ENCODE measurements at regions not wholly inside any gene's neighbourhood (a gene's known extent, or its start where the extent isn't known, plus 50 kb on each side); places are given as distances from the start of the nearest gene placed in this dataset.

- no peak for DNase-seq (ENCODE audit: low read depth)
Measured at GRCh38 chr9:38227656-38228055, 158.6 kb upstream of the SHB start.

GRCh38 chr9:38227061-38227540, 158.1 kb upstream of the SHB start:
- DNase-seq (ENCODE audit: low read depth) = peak; percentile 66

GRCh38 chr9:38226491-38226951, 157.5 kb upstream of the SHB start:
- no peak for DNase-seq (ENCODE audit: low read depth)

- no peak for DNase-seq (ENCODE audit: low read depth)
Measured at GRCh38 chr9:38224941-38225340, 155.9 kb upstream of the SHB start.

- no peak for DNase-seq (ENCODE audit: low read depth)
Measured at GRCh38 chr9:38216572-38216971, 147.5 kb upstream of the SHB start.

- DNase-seq (ENCODE audit: low read depth) = no peak
Measured at GRCh38 chr9:38215465-38215864, 146.4 kb upstream of the SHB start.

- DNase-seq (ENCODE audit: low read depth) = no peak
Measured at GRCh38 chr9:38214432-38214831, 145.4 kb upstream of the SHB start.

- DNase-seq (ENCODE audit: low read depth) = no peak
Measured at GRCh38 chr9:38213631-38214299, 144.7 kb upstream of the SHB start.

- DNase-seq (ENCODE audit: low read depth) = no peak
Measured at GRCh38 chr9:38212016-38212415, 143.0 kb upstream of the SHB start.

GRCh38 chr9:38211002-38211401, 142.0 kb upstream of the SHB start:
- no peak for DNase-seq (ENCODE audit: low read depth)

GRCh38 chr9:38208206-38208901, 139.3 kb upstream of the SHB start:
- no peak for DNase-seq (ENCODE audit: low read depth)

GRCh38 chr9:38207247-38207778, 138.3 kb upstream of the SHB start:
- no peak for DNase-seq (ENCODE audit: low read depth)

- DNase-seq (ENCODE audit: low read depth) = no peak
Measured at GRCh38 chr9:38205279-38205678, 136.3 kb upstream of the SHB start.

- DNase-seq (ENCODE audit: low read depth) = no peak
Measured at GRCh38 chr9:38202336-38202938, 133.4 kb upstream of the SHB start.

GRCh38 chr9:38201844-38202243, 132.8 kb upstream of the SHB start:
- DNase-seq (ENCODE audit: low read depth) = no peak

GRCh38 chr9:38200431-38200830, 131.4 kb upstream of the SHB start:
- no peak for DNase-seq (ENCODE audit: low read depth)

GRCh38 chr9:38198140-38198539, 129.1 kb upstream of the SHB start:
- no peak for DNase-seq (ENCODE audit: low read depth)

- DNase-seq (ENCODE audit: low read depth) = no peak
Measured at GRCh38 chr9:38196714-38197113, 127.7 kb upstream of the SHB start.

GRCh38 chr9:38195737-38196161, 126.7 kb upstream of the SHB start:
- DNase-seq (ENCODE audit: low read depth) = no peak

- DNase-seq (ENCODE audit: low read depth) = no peak
Measured at GRCh38 chr9:38194870-38195269, 125.8 kb upstream of the SHB start.

GRCh38 chr9:38192731-38193265, 123.8 kb upstream of the SHB start:
- no peak for DNase-seq (ENCODE audit: low read depth)

GRCh38 chr9:38186404-38187115, 117.5 kb upstream of the SHB start:
- no peak for DNase-seq (ENCODE audit: low read depth)

All from CMK (cell line).